Ovary (tissue), 3 donors: ENCODE measurements at regions not wholly inside any gene's neighbourhood (a gene's known extent, or its start where the extent isn't known, plus 50 kb on each side); places are given as distances from the start of the nearest gene placed in this dataset.

Experiments
- CTCF ChIP-seq, 3 donors: fragments of 450-650 bp in 2 of 3; fragments of 200-600 bp in 1 of 3; IDR thresholded peaks; one replicate each; pipeline versions ENCODE4 v1.5.1 to v1.8.0; 2016 to 2022; ENCODE audit warnings: antibody characterized with exemption in 3 of 3, mild to moderate bottlenecking in 1 of 3
- POLR2A ChIP-seq: fragments of 450-650 bp; IDR thresholded peaks from one replicate; pipeline ENCODE4 v1.6.1; 2017; ENCODE audit warnings: antibody characterized with exemption, mild to moderate bottlenecking, moderate library complexity
- donor health status: DM: no; HTN: no; CAD: no.

DNA sequence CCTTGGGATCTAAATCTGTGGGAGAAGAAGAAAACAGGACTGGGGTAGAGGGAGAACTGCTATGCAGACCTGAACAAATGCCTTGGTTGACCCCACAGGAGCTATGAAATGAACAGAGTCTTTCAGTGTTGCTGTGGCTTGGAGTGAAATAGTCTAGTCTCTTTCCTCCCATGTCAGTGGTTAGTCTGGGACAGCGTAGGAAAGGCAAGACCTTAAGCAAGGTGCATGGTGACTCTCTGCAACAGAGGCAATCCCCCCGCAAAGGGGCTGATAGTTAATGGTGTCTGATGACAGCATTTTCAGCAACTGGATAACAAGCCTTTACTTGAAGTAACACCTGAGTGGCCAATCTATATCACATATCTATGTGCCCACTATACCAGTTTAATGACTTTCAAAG is 62.3 kb downstream of the ARL4A start:
- no peak for TF ChIP-seq POLR2A
- TF ChIP-seq CTCF (IDR thresholded peaks at IDR 0.05), result no peak
